ENCODE measurements at regions not wholly inside any gene's neighbourhood (a gene's known extent, or its start where the extent isn't known, plus 50 kb on each side); places are given as distances from the start of the nearest gene placed in this dataset.
"Not testable (repeated sequence)": the region's sequence is repeated elsewhere in the genome, so short reads cannot be mapped to it uniquely, and the experiment has no call there.

GRCh38 chr1:43024905-43025304 is 66.2 kb upstream of the SLC2A1 start:
- Mint-ChIP-seq H3K27me3 (peaks cover 18% of the 10 kb centered on the region), H3K4me1 (no peaks in the 10 kb centered on the region), H3K9me3 (no peaks in the 10 kb centered on the region), H3K27ac (no peak overlapping the region), H3K36me3 (no peaks in the 10 kb centered on the region), H3K4me3 (no peak overlapping the region)
- CTCF ChIA-PET = no interaction called here
- DNase-seq = no peak

- Mint-ChIP-seq H3K27ac (no peak overlapping the region), H3K4me1 (no peaks in the 10 kb centered on the region), H3K36me3 (no peaks in the 10 kb centered on the region), H3K27me3 (peaks cover 16% of the 10 kb centered on the region), H3K4me3 (no peak overlapping the region), H3K9me3 (no peaks in the 10 kb centered on the region)
- DNase-seq = no peak
- CTCF ChIA-PET = interaction anchor here (0.9 kb wide), 1 partner anchor 21 kb away, joined by 3 read pairs; no protein-coding TSS in a partner anchor
Observed at GRCh38 chr1:43021547-43022474, 63.1 kb upstream of the SLC2A1 start.

- H3K27me3 Mint-ChIP-seq = peaks cover 22% of the 10 kb centered on the region
- no peaks in the 10 kb centered on the region for H3K36me3 Mint-ChIP-seq
- H3K4me3 Mint-ChIP-seq = no peak overlapping the region
- DNase-seq = no peak
- H3K9me3 Mint-ChIP-seq = no peaks in the 10 kb centered on the region
- CTCF ChIA-PET = no interaction called here
- H3K27ac Mint-ChIP-seq = no peak overlapping the region
- no peaks in the 10 kb centered on the region for H3K4me1 Mint-ChIP-seq
Observed at GRCh38 chr1:43019226-43019625, 60.6 kb upstream of the SLC2A1 start.

- no peaks in the 10 kb centered on the region for H3K9me3 Mint-ChIP-seq
- peaks cover 30% of the 10 kb centered on the region for H3K27me3 Mint-ChIP-seq
- H3K36me3 Mint-ChIP-seq = no peaks in the 10 kb centered on the region
- no peak overlapping the region for H3K4me3 Mint-ChIP-seq
- no peak overlapping the region for H3K27ac Mint-ChIP-seq
- no peaks in the 10 kb centered on the region for H3K4me1 Mint-ChIP-seq
- DNase-seq = no peak
- CTCF ChIA-PET = no interaction called here
Observed at GRCh38 chr1:43018121-43018520, 59.5 kb upstream of the SLC2A1 start.

GRCh38 chr1:43015269-43015668 is 56.6 kb upstream of the SLC2A1 start:
- CTCF ChIA-PET = no interaction called here
- H3K4me3 Mint-ChIP-seq = no peak overlapping the region

GRCh38 chr1:43014579-43014978 is 55.9 kb upstream of the SLC2A1 start:
- H3K4me1 Mint-ChIP-seq, H3K36me3 Mint-ChIP-seq, H3K9me3 Mint-ChIP-seq, H3K27ac Mint-ChIP-seq, CTCF ChIA-PET, DNase-seq, H3K4me3 Mint-ChIP-seq: not testable (repeated sequence)
- peaks cover 51% of the 10 kb centered on the region for H3K27me3 Mint-ChIP-seq

More at GRCh38 chr1:43015269-43015668, 56.6 kb upstream of the SLC2A1 start:
- H3K36me3 Mint-ChIP-seq = no peaks in the 10 kb centered on the region
- H3K27me3 Mint-ChIP-seq = peaks cover 47% of the 10 kb centered on the region
- H3K27ac Mint-ChIP-seq = no peak overlapping the region
- DNase-seq = no peak
- H3K4me1 Mint-ChIP-seq = peaks cover 4% of the 10 kb centered on the region
- no peaks in the 10 kb centered on the region for H3K9me3 Mint-ChIP-seq

- Mint-ChIP-seq H3K27me3 (peaks cover 51% of the 10 kb centered on the region), H3K9me3 (no peaks in the 10 kb centered on the region), H3K4me1 (peaks cover 4% of the 10 kb centered on the region), H3K4me3 (no peak overlapping the region), H3K27ac (no peak overlapping the region), H3K36me3 (no peaks in the 10 kb centered on the region)
- DNase-seq = no peak
- CTCF ChIA-PET = no interaction called here
Observed at GRCh38 chr1:43011020-43011419, 52.4 kb upstream of the SLC2A1 start.

GRCh38 chr1:43009274-43009673 is 50.6 kb upstream of the SLC2A1 start:
- Mint-ChIP-seq H3K9me3 (no peaks in the 10 kb centered on the region), H3K4me3 (no peak overlapping the region), H3K27ac (no peak overlapping the region), H3K36me3 (no peaks in the 10 kb centered on the region), H3K27me3 (peaks cover 47% of the 10 kb centered on the region), H3K4me1 (peaks cover 4% of the 10 kb centered on the region)
- DNase-seq = no peak
- CTCF ChIA-PET = no interaction called here

- no peak for DNase-seq
- Mint-ChIP-seq H3K36me3 (no peaks in the 10 kb centered on the region), H3K9me3 (no peaks in the 10 kb centered on the region), H3K4me1 (peaks cover 4% of the 10 kb centered on the region), H3K27me3 (peaks cover 42% of the 10 kb centered on the region), H3K4me3 (no peak overlapping the region), H3K27ac (no peak overlapping the region)
- CTCF ChIA-PET = no interaction called here
Observed at GRCh38 chr1:43008115-43009060, 49.7 kb upstream of the SLC2A1 start.
